H1 (cell line): ENCODE measurements at regions not wholly inside any gene's neighbourhood (a gene's known extent, or its start where the extent isn't known, plus 50 kb on each side); places are given as distances from the start of the nearest gene placed in this dataset.

ENCODE experiments used
- CTCF ChIA-PET: fragments of 300-600 bp; sonication (Branson Sonifier 250); formaldehyde crosslinking; loops from one replicate; lab custom pipeline; 2021; ENCODE audit not compliant: partially characterized antibody; lab: Charles Lee
- POLR2A ChIA-PET: fragments of 300-600 bp; sonication (Branson Sonifier 250); formaldehyde crosslinking; loops from one replicate; lab custom pipeline; 2021; ENCODE audit warnings: inconsistent platforms; ENCODE audit not compliant: partially characterized antibody; lab: Charles Lee
- DNase-seq, 2 experiments: peaks; one replicate each; pipeline versions ENCODE4 v3.0.0 to v3.0.0-alpha.2; 2010 to 2022; ENCODE audit warnings: low spot score in 2 of 2, low read depth in 1 of 2, mixed read lengths in 1 of 2
- FAIRE-seq: peaks from 2 replicates; lab custom pipeline; 2011; peaks lifted over from hg19 to GRCh38; lab: Jason Lieb, UNC
- H2AFZ ChIP-seq: 2 replicates; pipeline ENCODE4 v1.8.1; 2012; ENCODE audit warnings: low read length, inconsistent platforms
- H2AK5ac ChIP-seq: 2 replicates; pipeline ENCODE4 v1.6.1; 2013; ENCODE audit warnings: low read depth, low read length
- H2BK120ac ChIP-seq: replicated peaks from 2 replicates; pipeline ENCODE3; 2013; ENCODE audit warnings: low read depth, low read length, inconsistent platforms
- H2BK12ac ChIP-seq: 2 replicates; pipeline ENCODE4 v1.6.1; 2013; ENCODE audit warnings: low read depth, low read length
- H2BK15ac ChIP-seq: 2 replicates; pipeline ENCODE4 v1.6.1; 2013; ENCODE audit warnings: low read length
- H2BK20ac ChIP-seq: 2 replicates; pipeline ENCODE4 v1.6.1; 2013; ENCODE audit warnings: low read length
- H2BK5ac ChIP-seq: 2 replicates; pipeline ENCODE4 v1.6.1; 2013; ENCODE audit warnings: low read depth, low read length
- H3K14ac ChIP-seq: 2 replicates; pipeline ENCODE4 v1.6.1; 2013; ENCODE audit warnings: inconsistent platforms; ENCODE audit not compliant: insufficient read length
- H3K18ac ChIP-seq: 2 replicates; pipeline ENCODE4 v1.6.1; 2013; ENCODE audit warnings: low read length; ENCODE audit errors: extremely low read depth
- H3K23ac ChIP-seq: 2 replicates; pipeline ENCODE4 v1.6.1; 2013; ENCODE audit warnings: inconsistent platforms; ENCODE audit not compliant: insufficient read length
- H3K23me2 ChIP-seq: 2 replicates; pipeline ENCODE4 v1.6.1; 2013; ENCODE audit warnings: low read depth, low read length
- H3K27ac ChIP-seq: 2 replicates; pipeline ENCODE4 v1.6.1; 2011; ENCODE audit warnings: low read depth, low read length, inconsistent platforms
- H3K27me3 ChIP-seq, 4 experiments: replicated peaks in 1 of 4; 1 replicate in 1 of 4; 2 replicates in 3 of 4; pipeline versions ENCODE4 v1.6.1 to v1.8.1; 2011 to 2013; ENCODE audit warnings: low read length in 3 of 4, mild to moderate bottlenecking in 3 of 4, inconsistent platforms in 2 of 4, mixed read lengths in 2 of 4, moderate library complexity in 1 of 4; ENCODE audit not compliant: control insufficient read depth in 3 of 4, insufficient read depth in 3 of 4; ENCODE audit errors: extremely low read depth in 1 of 4
- H3K36me3 ChIP-seq, 4 experiments: 2 replicates each; pipeline versions ENCODE4 v1.6.1 to v1.8.1; 2011 to 2013; ENCODE audit warnings: mild to moderate bottlenecking in 4 of 4, low read length in 3 of 4, moderate library complexity in 2 of 4, control low read depth in 1 of 4, inconsistent platforms in 1 of 4; ENCODE audit not compliant: insufficient read depth in 4 of 4, control insufficient read depth in 2 of 4
- H3K4ac ChIP-seq: replicated peaks from 2 replicates; pipeline ENCODE3; 2013; ENCODE audit warnings: low read length, low read depth, mixed read lengths, inconsistent platforms; ENCODE audit not compliant: insufficient read length
- H3K4me1 ChIP-seq, 4 experiments: replicated peaks in 1 of 4; 1 replicate in 1 of 4; 2 replicates in 3 of 4; pipeline versions ENCODE4 v1.6.1 to v1.8.1; 2011 to 2013; ENCODE audit warnings: low read length in 3 of 4, inconsistent platforms in 2 of 4, mixed read lengths in 1 of 4; ENCODE audit not compliant: insufficient read depth in 4 of 4, control insufficient read depth in 3 of 4
- H3K4me2 ChIP-seq, 2 experiments: 2 replicates each; pipeline versions ENCODE4 v1.6.1 to v1.8.1; 2011 to 2013; ENCODE audit warnings: low read depth in 2 of 2, low read length in 2 of 2, control low read depth in 1 of 2, inconsistent platforms in 1 of 2, mild to moderate bottlenecking in 1 of 2; ENCODE audit not compliant: insufficient read depth in 1 of 2
- H3K4me3 ChIP-seq, 4 experiments: fragments of 200-600, 300-600 bp in 1 of 4; sonication (generic), shearing (Covaris generic), sonication (Bioruptor Twin) in 1 of 4; 2 replicates each; pipeline versions ENCODE4 v1.5.1 to v1.8.1; 2011 to 2016; ENCODE audit warnings: low read length in 4 of 4, low read depth in 3 of 4, control low read depth in 2 of 4, inconsistent platforms in 2 of 4, mild to moderate bottlenecking in 2 of 4, mixed read lengths in 1 of 4, moderate library complexity in 1 of 4; ENCODE audit not compliant: insufficient read depth in 2 of 4; ENCODE audit errors: extremely low read depth in 1 of 4
- H3K56ac ChIP-seq: replicated peaks from 2 replicates; pipeline ENCODE3; 2013; ENCODE audit warnings: low read depth, mild to moderate bottlenecking, mixed read lengths, low read length, inconsistent platforms; ENCODE audit not compliant: insufficient read length
- H3K79me1 ChIP-seq: 2 replicates; pipeline ENCODE4 v1.6.1; 2013; ENCODE audit warnings: low read depth, low read length, control low read depth
- H3K79me2 ChIP-seq, 2 experiments: 2 replicates each; pipeline versions ENCODE4 v1.6.1 to v1.8.1; 2012 to 2013; ENCODE audit warnings: low read length in 2 of 2, mild to moderate bottlenecking in 2 of 2, inconsistent platforms in 1 of 2; ENCODE audit not compliant: insufficient read depth in 2 of 2, control insufficient read depth in 1 of 2
- H3K9ac ChIP-seq, 4 experiments: replicated peaks in 1 of 4; 1 replicate in 1 of 4; 2 replicates in 3 of 4; pipeline versions ENCODE4 v1.6.1 to v1.8.1; 2011 to 2013; ENCODE audit warnings: low read depth in 3 of 4, low read length in 3 of 4, control low read depth in 2 of 4, mild to moderate bottlenecking in 2 of 4, moderate library complexity in 2 of 4, inconsistent platforms in 1 of 4; ENCODE audit errors: extremely low read depth in 1 of 4
- H3K9me3 ChIP-seq, 2 experiments: 2 replicates each; pipeline versions ENCODE4 v1.6.1 to v1.8.1; 2012 to 2013; ENCODE audit warnings: mild to moderate bottlenecking in 2 of 2, moderate library complexity in 2 of 2, control low read depth in 1 of 2, inconsistent platforms in 1 of 2, low read depth in 1 of 2, low read length in 1 of 2, mixed read lengths in 1 of 2; ENCODE audit not compliant: insufficient read depth in 2 of 2
- H4K20me1 ChIP-seq, 2 experiments: replicated peaks in 1 of 2; 2 replicates each; pipeline versions ENCODE3 to v1.8.1; 2011 to 2013; ENCODE audit warnings: inconsistent platforms in 2 of 2, low read length in 2 of 2, mild to moderate bottlenecking in 1 of 2; ENCODE audit not compliant: insufficient read depth in 2 of 2, control insufficient read depth in 1 of 2
- H4K5ac ChIP-seq: 2 replicates; pipeline ENCODE4 v1.6.1; 2013; ENCODE audit warnings: low read length, low read depth, mixed read lengths, inconsistent platforms; ENCODE audit not compliant: insufficient read length
- H4K8ac ChIP-seq: 2 replicates; pipeline ENCODE4 v1.8.0; 2013; ENCODE audit warnings: mild to moderate bottlenecking, moderate library complexity, low read length, inconsistent platforms; ENCODE audit not compliant: insufficient read depth; ENCODE audit errors: extremely low read depth
- H4K91ac ChIP-seq: replicated peaks from 2 replicates; pipeline ENCODE3; 2013; ENCODE audit warnings: low read length, mixed read lengths, inconsistent platforms; ENCODE audit not compliant: insufficient read length
- EP300 ChIP-seq, 2 experiments: IDR thresholded peaks; 1 replicate in 1 of 2; 2 replicates in 1 of 2; pipeline ENCODE4 v1.6.1; 2011 to 2012; ENCODE audit warnings: low read depth in 2 of 2, low read length in 2 of 2, mild to moderate bottlenecking in 2 of 2, borderline replicate concordance in 1 of 2, inconsistent platforms in 1 of 2, moderate library complexity in 1 of 2
- MAFK ChIP-seq: IDR thresholded peaks from 2 replicates; pipeline ENCODE4 v1.6.1; 2012; ENCODE audit warnings: low read depth, mild to moderate bottlenecking, improper control_type of control experiment, low read length
- RNF2 ChIP-seq: fragments of 200-900, 300-1000 bp; sonication (generic); IDR thresholded peaks from 2 replicates; pipeline ENCODE4 v1.7.1; 2016; ENCODE audit warnings: borderline replicate concordance, low read depth, mild to moderate bottlenecking, antibody characterized with exemption, low read length; ENCODE audit not compliant: poor library complexity, severe bottlenecking; ENCODE audit errors: missing control alignments
- SRF ChIP-seq: IDR thresholded peaks from 2 replicates; pipeline ENCODE4 v1.6.1; 2011; ENCODE audit warnings: mild to moderate bottlenecking, low read depth, low read length, moderate library complexity
- SUZ12 ChIP-seq: fragments of 200-600 bp; sonication (generic); IDR thresholded peaks from 2 replicates; pipeline ENCODE4 v1.6.1; 2012; ENCODE audit warnings: mild to moderate bottlenecking, inconsistent platforms, low read length, moderate library complexity, mixed read lengths
- TCF12 ChIP-seq: IDR thresholded peaks from 2 replicates; pipeline ENCODE4 v1.6.1; 2011; ENCODE audit warnings: low read depth, mild to moderate bottlenecking, low read length
- TEAD4 ChIP-seq: IDR thresholded peaks from 2 replicates; pipeline ENCODE4 v1.6.1; 2012; ENCODE audit warnings: low read depth, low read length, inconsistent platforms, mixed read lengths
- ZNF274 ChIP-seq: IDR thresholded peaks from 2 replicates; pipeline ENCODE4 v1.7.0; 2012; ENCODE audit warnings: low read length, borderline replicate concordance; ENCODE audit errors: extremely low read depth
- WGBS, 2 experiments: shearing (Covaris generic) in 1 of 2; methylation state at CpG; one replicate each; pipeline versions ENCODE4 v1.1.6 to v1.1.7; 2013 to 2015; ENCODE audit warnings: low lambda C conversion rate in 2 of 2, mixed read lengths in 2 of 2, inconsistent platforms in 1 of 2, low coverage in 1 of 2, missing lambda C conversion rate in 1 of 2; ENCODE audit not compliant: insufficient replicate concordance in 2 of 2, insufficient coverage in 1 of 2, insufficient read length in 1 of 2; ENCODE audit errors: extremely low coverage in 1 of 2, missing lambda C conversion rate in 1 of 2; 5-methylcytosine and 5-hydroxymethylcytosine counted together
- TF ChIP-seq, protein P1 (sequence below): IDR thresholded peaks from 2 replicates; pipeline ENCODE4 v1.6.1; 2012; ENCODE audit warnings: low read length, inconsistent platforms
- TF ChIP-seq, protein P2 (sequence below): IDR thresholded peaks from 2 replicates; pipeline ENCODE4 v1.6.1; 2012; ENCODE audit warnings: inconsistent platforms
- TF ChIP-seq, protein P3 (sequence below): IDR thresholded peaks from 2 replicates; pipeline ENCODE4 v1.6.1; 2011; ENCODE audit warnings: low read depth, mild to moderate bottlenecking, low read length; ENCODE audit not compliant: insufficient read depth

DNA sequence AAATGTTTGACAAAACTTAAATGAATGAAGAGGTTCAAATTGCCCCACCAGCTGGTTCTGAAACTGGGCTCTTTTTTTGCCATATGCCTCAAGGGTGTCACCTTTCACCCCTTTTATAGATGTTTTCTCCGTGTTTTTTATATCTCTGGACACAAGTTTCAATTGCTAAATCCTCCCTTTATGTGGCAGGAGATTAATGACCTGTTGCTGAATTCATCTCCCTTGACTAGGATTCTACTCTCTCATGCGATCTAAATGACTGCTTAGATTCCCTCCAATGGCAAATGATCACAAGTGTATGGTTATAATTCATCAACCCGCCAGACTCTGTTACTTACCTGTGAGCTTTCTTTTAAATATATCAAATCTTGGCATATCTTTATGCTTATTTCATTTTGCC lies 677.0 kb upstream of the POT1 start:
- Histone ChIP-seq H3K4ac (no peak overlapping the region), H3K79me1 (no peaks in the 10 kb centered on the region), H3K18ac (no peak overlapping the region), H3K27me3 (no peaks in the 10 kb centered on the region), H2BK5ac (no peak overlapping the region), H2BK12ac (no peak overlapping the region), H3K36me3 (no peaks in the 10 kb centered on the region), H3K56ac (no peak overlapping the region), H2BK20ac (no peak overlapping the region), H3K23me2 (no peaks in the 10 kb centered on the region), H3K79me2 (no peaks in the 10 kb centered on the region), H3K23ac (no peak overlapping the region), H3K4me1 (no peaks in the 10 kb centered on the region), H3K9ac (no peak overlapping the region), H4K5ac (no peak overlapping the region), H4K20me1 (no peaks in the 10 kb centered on the region), H2AFZ (no peak overlapping the region), H4K8ac (no peak overlapping the region), H2BK15ac (no peak overlapping the region), H3K4me2 (no peak overlapping the region), H3K9me3 (no peaks in the 10 kb centered on the region), H2BK120ac (no peak overlapping the region), H3K27ac (no peak overlapping the region), H3K14ac (no peak overlapping the region), H2AK5ac (no peak overlapping the region), H4K91ac (no peak overlapping the region), H3K4me3 (no peak overlapping the region)
- CTCF ChIA-PET = interaction anchor here (1.2 kb wide), 1 partner anchor 77 kb away, joined by 4 read pairs; no protein-coding TSS in a partner anchor
- 95% methylated on average over 3 of the region's 3 CpGs; no CpG with 5 or more reads in 1 of the 2 experiments for WGBS, 2 experiments
- FAIRE-seq = no peak
- no peak for DNase-seq
- POLR2A ChIA-PET = no interaction called here
- TF ChIP-seq TCF12 = no peak
- no peak for TF ChIP-seq ZNF274
- TF ChIP-seq EP300 (IDR thresholded peaks at IDR 0.05; ENCODE audit: borderline replicate concordance in 1 of 2, low read depth in 2 of 2, low read length in 2 of 2) = no peak
- TF ChIP-seq, protein P1, sequence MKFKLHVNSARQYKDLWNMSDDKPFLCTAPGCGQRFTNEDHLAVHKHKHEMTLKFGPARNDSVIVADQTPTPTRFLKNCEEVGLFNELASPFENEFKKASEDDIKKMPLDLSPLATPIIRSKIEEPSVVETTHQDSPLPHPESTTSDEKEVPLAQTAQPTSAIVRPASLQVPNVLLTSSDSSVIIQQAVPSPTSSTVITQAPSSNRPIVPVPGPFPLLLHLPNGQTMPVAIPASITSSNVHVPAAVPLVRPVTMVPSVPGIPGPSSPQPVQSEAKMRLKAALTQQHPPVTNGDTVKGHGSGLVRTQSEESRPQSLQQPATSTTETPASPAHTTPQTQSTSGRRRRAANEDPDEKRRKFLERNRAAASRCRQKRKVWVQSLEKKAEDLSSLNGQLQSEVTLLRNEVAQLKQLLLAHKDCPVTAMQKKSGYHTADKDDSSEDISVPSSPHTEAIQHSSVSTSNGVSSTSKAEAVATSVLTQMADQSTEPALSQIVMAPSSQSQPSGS = no peak
- no peak for TF ChIP-seq SRF
- no peak for TF ChIP-seq TEAD4
- TF ChIP-seq MAFK = no peak
- TF ChIP-seq, protein P2, sequence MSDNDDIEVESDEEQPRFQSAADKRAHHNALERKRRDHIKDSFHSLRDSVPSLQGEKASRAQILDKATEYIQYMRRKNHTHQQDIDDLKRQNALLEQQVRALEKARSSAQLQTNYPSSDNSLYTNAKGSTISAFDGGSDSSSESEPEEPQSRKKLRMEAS = no peak
- TF ChIP-seq, protein P3, sequence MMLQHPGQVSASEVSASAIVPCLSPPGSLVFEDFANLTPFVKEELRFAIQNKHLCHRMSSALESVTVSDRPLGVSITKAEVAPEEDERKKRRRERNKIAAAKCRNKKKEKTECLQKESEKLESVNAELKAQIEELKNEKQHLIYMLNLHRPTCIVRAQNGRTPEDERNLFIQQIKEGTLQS = no peak
- no peak for TF ChIP-seq SUZ12
- TF ChIP-seq RNF2 = no peak
